HCT116 (cell line): ENCODE measurements at regions not wholly inside any gene's neighbourhood (a gene's known extent, or its start where the extent isn't known, plus 50 kb on each side); places are given as distances from the start of the nearest gene placed in this dataset.

ENCODE experiments used
- EZH2 ChIP-seq: fragments of 200-600 bp; sonication (generic); IDR thresholded peaks from 2 replicates; pipeline ENCODE4 v1.6.1; 2017; ENCODE audit warnings: antibody characterized with exemption, mixed run types
- EZH2phosphoT487 ChIP-seq: fragments of 200-600 bp; IDR thresholded peaks from 2 replicates; pipeline ENCODE4 v1.6.1; 2018; ENCODE audit warnings: antibody characterized with exemption, borderline replicate concordance
- JUND ChIP-seq: IDR thresholded peaks from 2 replicates; pipeline ENCODE4 v1.6.1; 2012
- POLR2A ChIP-seq: IDR thresholded peaks from 2 replicates; pipeline ENCODE4 v1.7.0; 2011; ENCODE audit warnings: borderline replicate concordance; ENCODE audit not compliant: insufficient read depth, insufficient read length; ENCODE audit errors: extremely low read depth
- RAD21 ChIP-seq: IDR thresholded peaks from 2 replicates; pipeline ENCODE4 v1.6.1; 2012; ENCODE audit warnings: low read depth, mild to moderate bottlenecking
- SIN3A ChIP-seq: IDR thresholded peaks from 2 replicates; pipeline ENCODE4 v1.6.1; 2012; ENCODE audit warnings: low read depth
- SRF ChIP-seq: IDR thresholded peaks from 2 replicates; pipeline ENCODE4 v1.6.1; 2012; ENCODE audit warnings: low read depth
- ZBTB33 ChIP-seq: IDR thresholded peaks from 2 replicates; pipeline ENCODE4 v1.6.1; 2011; ENCODE audit warnings: mild to moderate bottlenecking, low read length, moderate library complexity; ENCODE audit not compliant: insufficient replicate concordance; ENCODE audit errors: extremely low read depth
- ZFX ChIP-seq: fragments of 450-650 bp; IDR thresholded peaks from 2 replicates; pipeline ENCODE4 v1.6.1; 2017
- TF ChIP-seq, protein P1 (sequence below), 3 experiments: fragments of 200-600 bp in 1 of 3; sonication (generic) in 1 of 3; IDR thresholded peaks in 2 of 3; conservative IDR thresholded peaks in 1 of 3; 2 replicates each; pipeline ENCODE4 v1.5.1; 2012 to 2017; ENCODE audit warnings: low read depth in 2 of 3, low read length in 2 of 3, antibody characterized with exemption in 1 of 3, borderline replicate concordance in 1 of 3, control low read depth in 1 of 3, mild to moderate bottlenecking in 1 of 3, mixed read lengths in 1 of 3, mixed run types in 1 of 3, moderate library complexity in 1 of 3; ENCODE audit not compliant: insufficient read depth in 1 of 3
- TF ChIP-seq, protein P2 (sequence below): IDR thresholded peaks from 2 replicates; pipeline ENCODE4 v1.6.1; 2012

- TF ChIP-seq, protein P1, sequence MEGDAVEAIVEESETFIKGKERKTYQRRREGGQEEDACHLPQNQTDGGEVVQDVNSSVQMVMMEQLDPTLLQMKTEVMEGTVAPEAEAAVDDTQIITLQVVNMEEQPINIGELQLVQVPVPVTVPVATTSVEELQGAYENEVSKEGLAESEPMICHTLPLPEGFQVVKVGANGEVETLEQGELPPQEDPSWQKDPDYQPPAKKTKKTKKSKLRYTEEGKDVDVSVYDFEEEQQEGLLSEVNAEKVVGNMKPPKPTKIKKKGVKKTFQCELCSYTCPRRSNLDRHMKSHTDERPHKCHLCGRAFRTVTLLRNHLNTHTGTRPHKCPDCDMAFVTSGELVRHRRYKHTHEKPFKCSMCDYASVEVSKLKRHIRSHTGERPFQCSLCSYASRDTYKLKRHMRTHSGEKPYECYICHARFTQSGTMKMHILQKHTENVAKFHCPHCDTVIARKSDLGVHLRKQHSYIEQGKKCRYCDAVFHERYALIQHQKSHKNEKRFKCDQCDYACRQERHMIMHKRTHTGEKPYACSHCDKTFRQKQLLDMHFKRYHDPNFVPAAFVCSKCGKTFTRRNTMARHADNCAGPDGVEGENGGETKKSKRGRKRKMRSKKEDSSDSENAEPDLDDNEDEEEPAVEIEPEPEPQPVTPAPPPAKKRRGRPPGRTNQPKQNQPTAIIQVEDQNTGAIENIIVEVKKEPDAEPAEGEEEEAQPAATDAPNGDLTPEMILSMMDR (IDR thresholded peaks at IDR 0.05 in 2 of 3, conservative IDR thresholded peaks at IDR 0.05 in 1 of 3; ENCODE audit: borderline replicate concordance in 1 of 3, insufficient read depth in 1 of 3, low read depth in 2 of 3, low read length in 2 of 3), result no peak
- TF ChIP-seq EZH2 (no peak), POLR2A (no peak), SIN3A (no peak), EZH2phosphoT487 (no peak), SRF (no peak), ZFX (no peak), RAD21 (no peak), JUND (no peak), ZBTB33 (no peak)
- TF ChIP-seq, protein P2, sequence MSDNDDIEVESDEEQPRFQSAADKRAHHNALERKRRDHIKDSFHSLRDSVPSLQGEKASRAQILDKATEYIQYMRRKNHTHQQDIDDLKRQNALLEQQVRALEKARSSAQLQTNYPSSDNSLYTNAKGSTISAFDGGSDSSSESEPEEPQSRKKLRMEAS, result no peak
Observed at GRCh38 chr4:161317000-161317399, 846.8 kb downstream of the FSTL5 start.
